Mesothelial cell of epicardium (in vitro differentiated cells): ENCODE measurements at regions not wholly inside any gene's neighbourhood (a gene's known extent, or its start where the extent isn't known, plus 50 kb on each side); places are given as distances from the start of the nearest gene placed in this dataset.
"Not testable (repeated sequence)": the region's sequence is repeated elsewhere in the genome, so short reads cannot be mapped to it uniquely, and the experiment has no call there.

ENCODE experiments used
- DNase-seq, 2 experiments: peaks; one replicate each; pipeline ENCODE4 v3.0.0; 2021; ENCODE audit warnings: low spot score in 2 of 2; ENCODE audit not compliant: unreplicated experiment in 2 of 2
- H3K27ac Mint-ChIP-seq: 2 replicates; pipeline ENCODE4 v1.8.0; 2021; ENCODE audit warnings: mixed read lengths
- H3K27me3 Mint-ChIP-seq: 2 replicates; pipeline ENCODE4 v1.8.0; 2021; ENCODE audit warnings: low read depth, mixed read lengths
- H3K36me3 Mint-ChIP-seq: 2 replicates; pipeline ENCODE4 v1.8.0; 2021; ENCODE audit warnings: mixed read lengths
- H3K4me1 Mint-ChIP-seq: 2 replicates; pipeline ENCODE4 v1.8.0; 2021; ENCODE audit warnings: mixed read lengths
- H3K4me3 Mint-ChIP-seq: 2 replicates; pipeline ENCODE4 v1.8.0; 2021; ENCODE audit warnings: mild to moderate bottlenecking, moderate library complexity, mixed read lengths
- H3K9me3 Mint-ChIP-seq: 2 replicates; pipeline ENCODE4 v1.8.0; 2021; ENCODE audit warnings: mixed read lengths
- CTCF ChIP-seq: fragments of 200-600 bp; sonication (generic); IDR thresholded peaks from one replicate; pipeline ENCODE4 v1.5.0; 2021; ENCODE audit warnings: antibody characterized with exemption; ENCODE audit not compliant: unreplicated experiment

DNA sequence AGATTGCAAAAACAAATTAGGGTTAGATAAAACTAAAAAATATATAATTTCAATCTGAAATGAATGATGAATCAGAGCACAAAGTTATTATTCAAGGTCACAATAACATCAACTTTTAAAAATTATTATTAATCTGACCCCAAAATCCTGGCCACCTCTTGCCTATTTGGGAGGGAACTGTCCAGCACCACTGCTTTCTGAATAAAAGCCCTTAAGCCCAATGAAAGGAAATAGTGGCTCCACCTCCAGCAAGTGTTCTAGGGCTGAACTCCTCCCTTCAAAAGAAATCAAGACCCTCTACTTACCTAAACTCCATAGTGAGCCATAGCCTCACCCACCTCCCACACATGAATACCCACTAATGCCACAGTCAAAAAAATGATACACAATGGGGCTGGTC lies 208.2 kb downstream of the PARM1 start:
- H3K4me1 Mint-ChIP-seq: no peaks in the 10 kb centered on the region
- no peaks in the 10 kb centered on the region for H3K36me3 Mint-ChIP-seq
- DNase-seq: no peak
- no peak for TF ChIP-seq CTCF
- H3K4me3 Mint-ChIP-seq: no peak overlapping the region
- H3K9me3 Mint-ChIP-seq: no peaks in the 10 kb centered on the region
- peaks cover 1% of the 10 kb centered on the region for H3K27me3 Mint-ChIP-seq
- H3K27ac Mint-ChIP-seq: no peak overlapping the region

DNA sequence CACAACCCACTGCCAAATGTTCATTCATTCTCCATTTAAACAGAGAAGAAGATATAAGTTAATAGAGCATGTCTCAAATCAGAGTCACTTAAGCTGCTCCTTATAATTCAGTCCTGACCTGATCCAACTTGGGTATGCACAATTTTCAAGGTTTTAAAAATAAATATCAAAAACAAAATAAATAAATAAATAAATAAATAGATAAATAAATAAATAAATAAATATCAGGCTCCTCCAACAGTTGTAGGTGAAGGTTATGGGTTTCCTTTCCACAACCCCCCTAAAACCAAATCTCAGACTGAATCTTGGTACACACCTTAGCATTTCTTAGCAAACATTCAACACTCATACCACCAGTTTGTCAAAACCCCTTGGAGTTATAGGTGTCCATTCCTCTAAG lies 204.4 kb downstream of the PARM1 start:
- Mint-ChIP-seq H3K27ac (no peak overlapping the region), H3K9me3 (no peaks in the 10 kb centered on the region), H3K36me3 (no peaks in the 10 kb centered on the region), H3K27me3 (no peaks in the 10 kb centered on the region), H3K4me3 (no peak overlapping the region), H3K4me1 (no peaks in the 10 kb centered on the region)
- no peak for TF ChIP-seq CTCF
- no peak for DNase-seq

DNA sequence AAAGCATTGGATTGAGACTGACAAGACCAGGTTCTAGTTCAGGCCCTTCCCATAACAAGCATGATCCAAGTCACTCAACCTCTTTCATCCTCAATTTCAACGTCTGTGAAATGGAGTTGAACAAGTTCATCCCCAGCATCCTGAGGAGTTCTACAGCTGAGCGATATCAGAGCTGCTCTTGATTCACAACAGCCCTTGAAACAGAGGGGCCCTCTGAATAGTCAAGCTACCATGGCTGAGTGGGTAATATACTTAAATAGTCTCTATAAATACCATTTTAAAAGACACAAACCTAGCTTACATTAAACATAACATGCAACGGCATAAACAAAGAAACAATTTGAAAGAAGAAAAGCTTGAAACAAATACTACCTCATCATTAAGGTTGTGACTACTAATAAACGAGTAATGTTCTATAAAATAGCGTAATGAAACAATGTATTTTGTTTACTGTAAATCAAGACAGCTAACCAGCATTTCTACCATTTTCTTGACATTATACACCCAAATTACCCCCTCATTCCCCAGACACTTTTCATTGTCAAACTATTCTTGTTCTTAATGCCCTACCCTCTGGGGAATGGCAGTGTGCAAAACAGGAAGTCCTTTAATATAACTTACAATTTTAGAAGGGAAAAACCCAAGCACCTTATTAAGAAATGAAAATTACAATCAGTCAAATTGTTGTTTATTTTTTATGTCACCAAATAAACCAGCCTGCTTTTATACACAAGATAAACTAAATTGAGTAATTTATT lies 202.3 kb downstream of the PARM1 start:
- Mint-ChIP-seq H3K4me3 (no peak overlapping the region), H3K36me3 (no peaks in the 10 kb centered on the region), H3K27me3 (no peaks in the 10 kb centered on the region), H3K9me3 (no peaks in the 10 kb centered on the region), H3K27ac (no peak overlapping the region), H3K4me1 (no peaks in the 10 kb centered on the region)
- no peak for DNase-seq
- no peak for TF ChIP-seq CTCF

DNA sequence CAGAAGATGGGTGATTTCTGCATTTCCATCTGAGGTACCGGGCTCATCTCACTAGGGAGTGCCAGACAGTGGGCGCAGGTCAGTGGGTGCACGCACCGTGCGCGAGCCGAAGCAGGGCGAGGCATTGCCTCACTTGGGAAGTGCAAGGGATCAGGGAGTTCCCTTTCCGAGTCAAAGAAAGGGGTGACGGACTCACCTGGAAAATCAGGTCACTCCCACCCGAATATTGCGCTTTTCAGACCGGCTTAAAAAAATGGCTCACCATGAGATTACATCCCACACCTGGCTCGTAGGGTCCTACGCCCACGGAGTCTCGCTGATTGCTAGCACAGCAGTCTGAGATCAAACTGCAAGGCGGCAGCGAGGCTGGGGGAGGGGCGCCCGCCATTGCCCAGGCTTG lies 194.0 kb downstream of the PARM1 start:
- Mint-ChIP-seq H3K4me3 (peak overlapping the region; percentile 77), H3K9me3 (peaks cover 17% of the 10 kb centered on the region), H3K27ac (peak overlapping the region; percentile 86)
- not testable (repeated sequence) for H3K36me3 Mint-ChIP-seq, DNase-seq, H3K27me3 Mint-ChIP-seq, H3K4me1 Mint-ChIP-seq

DNA sequence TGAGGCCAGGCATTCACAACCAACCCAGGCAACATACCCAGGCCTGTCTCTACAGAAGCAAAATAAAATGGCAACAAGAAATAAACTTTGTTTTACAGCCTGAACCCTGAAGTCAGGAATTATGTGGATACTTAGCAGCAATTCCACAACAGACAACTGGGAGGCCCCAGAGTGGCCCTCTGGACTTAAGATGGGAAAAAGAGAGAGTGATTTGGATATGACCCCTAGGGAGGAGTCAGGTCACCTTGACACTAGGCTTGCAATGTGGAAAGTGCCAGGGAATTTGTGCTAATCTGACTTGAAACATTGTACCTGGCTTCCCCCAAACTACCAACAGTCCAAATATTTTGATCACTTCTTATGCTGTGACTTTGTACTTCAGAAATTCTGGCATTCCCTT lies 193.1 kb downstream of the PARM1 start:
- peaks cover 5% of the 10 kb centered on the region for H3K36me3 Mint-ChIP-seq
- TF ChIP-seq CTCF: no peak
- H3K4me1 Mint-ChIP-seq: peaks cover 6% of the 10 kb centered on the region
- H3K9me3 Mint-ChIP-seq: peaks cover 23% of the 10 kb centered on the region
- DNase-seq: no peak
- peak overlapping the region; percentile 77 for H3K4me3 Mint-ChIP-seq
- no peaks in the 10 kb centered on the region for H3K27me3 Mint-ChIP-seq
- H3K27ac Mint-ChIP-seq: peak overlapping the region; percentile 86

DNA sequence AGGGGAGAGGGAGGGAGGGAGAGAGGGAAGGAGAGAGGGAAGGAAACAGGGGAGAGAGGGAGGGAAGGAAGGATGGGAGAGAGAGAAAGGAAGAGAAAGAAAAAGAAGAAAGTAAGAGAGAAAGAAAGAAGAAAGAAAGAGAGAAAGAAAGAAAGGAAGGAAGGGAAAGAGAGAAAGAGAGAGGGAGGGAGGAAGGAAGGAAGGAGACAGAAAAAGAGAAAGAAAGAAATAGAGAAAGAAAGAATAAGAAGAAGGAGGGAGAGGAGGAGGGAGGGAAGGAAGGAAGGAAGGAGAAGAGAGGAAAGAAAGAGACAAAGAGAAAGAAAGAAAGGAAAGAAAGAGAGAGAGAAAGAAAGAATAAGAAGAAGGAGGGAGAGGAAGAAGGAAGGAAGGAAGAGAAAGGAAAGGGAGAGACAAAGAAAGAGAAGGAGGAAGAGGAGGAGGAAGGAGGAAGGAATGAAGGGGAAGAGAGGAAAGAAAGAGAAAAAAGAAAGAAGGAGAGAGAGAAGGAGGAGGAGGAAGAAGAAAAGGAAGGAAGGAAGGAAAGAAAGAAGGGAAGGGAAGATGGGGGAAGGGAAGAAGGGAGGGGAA lies 189.6 kb downstream of the PARM1 start:
- peaks cover 6% of the 10 kb centered on the region for H3K4me1 Mint-ChIP-seq
- DNase-seq: no peak
- no peak for TF ChIP-seq CTCF
- H3K36me3 Mint-ChIP-seq: peaks cover 26% of the 10 kb centered on the region
- H3K27ac Mint-ChIP-seq: no peak overlapping the region
- peaks cover 37% of the 10 kb centered on the region for H3K9me3 Mint-ChIP-seq
- H3K4me3 Mint-ChIP-seq: no peak overlapping the region
- no peaks in the 10 kb centered on the region for H3K27me3 Mint-ChIP-seq
